Hematopoietic multipotent progenitor cell treated with erythropoietin and hydrocortisone succinate and interleukin-3 and kit ligand, for 17 days (in vitro differentiated cells): ENCODE measurements at regions not wholly inside any gene's neighbourhood (a gene's known extent, or its start where the extent isn't known, plus 50 kb on each side); places are given as distances from the start of the nearest gene placed in this dataset.

Experiments
- DNase-seq: peaks from one replicate; pipeline ENCODE4 v3.0.0-alpha.2; 2015; ENCODE audit warnings: low spot score

- DNase-seq = no peak
Observed at GRCh38 chr6:90868656-90869055, 281.8 kb upstream of the MAP3K7 start.

GRCh38 chr6:90868256-90868655 lies 281.4 kb upstream of the MAP3K7 start:
- DNase-seq = no peak

- DNase-seq = no peak
Observed at GRCh38 chr6:90865513-90865912, 278.6 kb upstream of the MAP3K7 start.

- DNase-seq = no peak
Observed at GRCh38 chr6:90863043-90863442, 276.2 kb upstream of the MAP3K7 start.

GRCh38 chr6:90860822-90861601 lies 274.1 kb upstream of the MAP3K7 start:
- DNase-seq = no peak

- no peak for DNase-seq
Observed at GRCh38 chr6:90859612-90860011, 272.7 kb upstream of the MAP3K7 start.

GRCh38 chr6:90859056-90859455 lies 272.2 kb upstream of the MAP3K7 start:
- no peak for DNase-seq

- DNase-seq = no peak
Observed at GRCh38 chr6:90849686-90850085, 262.8 kb upstream of the MAP3K7 start.

GRCh38 chr6:90846824-90847223 lies 260.0 kb upstream of the MAP3K7 start:
- DNase-seq = no peak

- DNase-seq = no peak
Observed at GRCh38 chr6:90835596-90836212, 248.8 kb upstream of the MAP3K7 start.

- DNase-seq = no peak
Observed at GRCh38 chr6:90829311-90829710, 242.4 kb upstream of the MAP3K7 start.

- DNase-seq = no peak
Observed at GRCh38 chr6:90820436-90820835, 233.6 kb upstream of the MAP3K7 start.

GRCh38 chr6:90819483-90819882 lies 232.6 kb upstream of the MAP3K7 start:
- DNase-seq = no peak

- no peak for DNase-seq
Observed at GRCh38 chr6:90818163-90818562, 231.3 kb upstream of the MAP3K7 start.

- no peak for DNase-seq
Observed at GRCh38 chr6:90816764-90817163, 229.9 kb upstream of the MAP3K7 start.

- no peak for DNase-seq
Observed at GRCh38 chr6:90811596-90812226, 224.8 kb upstream of the MAP3K7 start.

- DNase-seq = no peak
Observed at GRCh38 chr6:90809035-90809434, 222.2 kb upstream of the MAP3K7 start.

GRCh38 chr6:90807791-90808701 lies 221.2 kb upstream of the MAP3K7 start:
- DNase-seq = no peak

GRCh38 chr6:90805619-90806155 lies 218.8 kb upstream of the MAP3K7 start:
- DNase-seq = no peak

GRCh38 chr6:90803956-90804355 lies 217.1 kb upstream of the MAP3K7 start:
- DNase-seq = no peak

- DNase-seq = no peak
Observed at GRCh38 chr6:90795078-90795477, 208.2 kb upstream of the MAP3K7 start.

GRCh38 chr6:90793771-90794170 lies 206.9 kb upstream of the MAP3K7 start:
- no peak for DNase-seq
